GM19463 (cell line): ENCODE measurements at regions not wholly inside any gene's neighbourhood (a gene's known extent, or its start where the extent isn't known, plus 50 kb on each side); places are given as distances from the start of the nearest gene placed in this dataset.
A peak's percentile ranks its signal among the peaks of the same experiment; 100 is the strongest.

ENCODE experiments used
- ATAC-seq: cut with Tn5 transposase; IDR thresholded peaks from one replicate; pipeline ENCODE4 v1.9.1; 2021; ENCODE audit warnings: mild to moderate bottlenecking, moderate library complexity; ENCODE audit not compliant: unreplicated experiment

DNA sequence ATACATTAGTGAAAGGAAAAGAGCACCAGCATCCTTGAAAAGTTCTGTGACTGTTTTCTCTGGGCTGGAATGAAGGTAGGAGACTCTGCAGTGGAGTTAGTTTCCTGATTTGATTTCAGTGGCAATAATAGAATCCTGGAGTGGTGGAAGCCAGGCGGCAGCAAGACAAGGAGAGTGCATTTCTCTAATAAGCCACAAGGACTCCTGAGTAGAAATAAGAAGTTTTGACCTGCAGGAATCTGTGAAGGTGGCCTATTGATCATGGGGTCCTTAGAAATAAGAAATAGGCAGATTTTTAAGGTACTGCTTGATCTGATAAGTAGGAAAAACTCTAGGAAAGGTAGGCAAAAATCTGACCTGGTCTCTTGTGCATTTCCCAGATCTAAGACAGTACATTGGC, 68.4 kb upstream of the ELOVL5 start:
- no peak for ATAC-seq

DNA sequence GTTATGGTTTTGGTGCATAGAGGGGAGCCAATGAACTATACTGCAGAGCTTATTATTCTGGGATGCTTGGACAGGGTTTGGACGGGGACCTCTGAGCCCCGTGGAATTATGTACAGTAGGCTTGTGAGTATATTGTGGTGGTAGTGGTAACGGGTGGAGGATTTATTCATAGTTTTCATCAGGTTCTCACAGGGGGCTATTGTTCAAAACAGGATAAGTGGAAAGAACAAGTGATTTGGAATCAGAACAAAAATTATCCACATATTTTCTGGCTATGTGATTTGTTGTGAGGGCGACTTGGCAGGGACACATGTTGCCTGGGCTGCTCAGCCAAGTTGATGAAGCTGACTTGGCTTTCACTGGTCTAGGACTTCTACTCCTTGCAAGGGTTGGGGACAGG, 64.6 kb upstream of the ELOVL5 start:
- no peak for ATAC-seq

DNA sequence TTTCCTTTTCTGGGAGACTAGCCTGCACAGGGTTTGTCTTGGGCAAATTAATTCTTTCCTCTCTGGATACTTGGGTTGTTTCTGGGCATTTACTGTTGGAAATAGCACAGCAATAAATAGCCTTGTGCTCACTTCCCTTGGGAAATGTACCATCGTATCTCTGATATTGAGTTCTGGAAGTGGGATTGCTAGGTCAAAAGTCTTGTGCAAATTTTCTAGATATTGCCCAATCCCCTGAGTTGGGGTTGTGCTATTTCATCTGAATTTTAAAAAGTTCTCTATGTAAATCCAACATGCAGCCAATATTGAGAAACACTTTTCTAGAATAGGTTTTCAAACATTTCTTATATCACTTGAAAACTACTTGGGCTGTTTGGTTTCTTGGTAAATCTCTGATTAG, 64.0 kb upstream of the ELOVL5 start:
- no peak for ATAC-seq

DNA sequence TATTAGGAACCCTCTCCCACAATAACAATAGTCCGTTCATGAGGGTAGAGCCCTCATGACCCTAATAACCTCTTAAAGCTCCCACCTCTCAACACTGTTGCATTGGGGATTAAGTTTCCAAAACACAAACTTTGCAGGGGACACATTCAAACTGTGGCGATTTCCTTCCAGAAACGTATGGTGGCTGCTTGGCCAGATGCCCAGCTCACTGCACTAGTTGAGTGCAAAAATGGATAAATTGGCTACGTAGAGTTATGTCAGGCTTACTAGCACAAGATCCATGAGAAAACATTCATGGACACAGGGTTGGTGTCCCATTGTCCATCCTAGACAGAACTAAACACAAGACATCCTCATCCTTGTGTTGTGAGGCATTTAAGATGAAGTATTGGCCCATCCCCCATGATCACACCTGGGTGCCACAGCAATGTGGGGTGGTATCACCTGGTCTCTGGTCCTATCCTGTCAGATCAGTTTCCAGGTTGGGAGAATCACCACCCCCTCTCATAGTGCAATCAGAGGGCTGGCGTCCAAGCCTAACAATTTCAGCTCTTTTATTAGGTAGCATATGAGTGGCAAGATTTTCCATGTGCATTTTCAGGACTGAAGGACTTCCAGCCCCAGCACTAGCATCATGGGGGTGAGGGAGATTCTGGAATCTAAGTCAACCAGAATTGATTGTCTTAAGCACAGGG, 63.4 kb upstream of the ELOVL5 start:
- no peak for ATAC-seq

DNA sequence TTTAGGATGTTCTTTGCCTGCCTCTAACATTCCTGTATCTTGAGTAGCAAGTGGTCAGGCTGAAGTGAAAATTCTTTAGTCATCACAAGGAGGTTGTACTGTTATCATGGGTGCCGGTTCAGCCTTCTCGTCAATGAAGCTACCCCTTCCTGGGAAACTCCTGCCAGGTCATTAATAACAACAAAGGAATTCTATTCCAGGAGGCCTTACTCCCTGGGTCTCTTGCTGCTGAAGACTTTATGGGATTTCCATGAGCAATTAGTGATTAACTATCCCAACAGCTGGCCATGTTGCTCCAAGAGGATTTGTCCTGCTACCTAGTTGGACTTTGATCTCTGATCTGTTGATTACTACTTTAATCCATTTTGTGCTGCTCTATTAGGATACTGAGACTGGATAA, 62.7 kb upstream of the ELOVL5 start:
- no peak for ATAC-seq

DNA sequence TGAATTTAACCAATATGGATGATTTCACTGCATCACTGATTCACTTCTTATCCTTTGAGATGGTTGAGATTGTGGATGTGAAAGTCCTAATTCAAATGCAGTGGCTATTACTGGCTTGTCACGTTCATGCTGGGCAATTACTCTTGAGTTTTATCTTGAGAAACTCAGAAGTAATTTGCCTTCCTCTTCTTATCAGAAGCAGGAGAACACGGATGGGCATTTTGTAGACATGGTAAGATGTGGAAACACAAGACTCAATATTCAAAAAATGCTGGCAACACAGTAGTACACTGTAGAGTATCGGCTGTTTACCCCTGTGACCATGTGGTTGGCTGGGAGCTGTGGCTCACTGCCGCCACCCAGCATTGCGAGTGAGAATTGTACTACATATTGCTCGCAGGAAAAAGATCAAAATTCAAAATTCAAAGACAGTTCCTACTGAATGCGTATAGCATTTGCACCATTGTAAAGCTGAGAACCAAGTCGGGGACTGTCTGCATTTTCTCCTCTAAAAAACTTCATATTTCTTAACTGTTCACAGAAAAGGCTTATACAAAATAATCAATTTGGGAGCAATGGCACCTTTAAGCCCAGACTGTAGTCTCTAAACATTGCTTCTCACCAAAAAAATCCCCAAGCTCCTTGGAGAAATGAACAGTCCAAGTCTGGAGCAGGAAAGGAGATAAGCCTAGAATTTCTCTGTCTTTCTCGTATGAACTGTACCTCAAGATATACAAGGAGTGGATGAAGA, 61.9 kb upstream of the ELOVL5 start:
- ATAC-seq = peak; percentile 97

DNA sequence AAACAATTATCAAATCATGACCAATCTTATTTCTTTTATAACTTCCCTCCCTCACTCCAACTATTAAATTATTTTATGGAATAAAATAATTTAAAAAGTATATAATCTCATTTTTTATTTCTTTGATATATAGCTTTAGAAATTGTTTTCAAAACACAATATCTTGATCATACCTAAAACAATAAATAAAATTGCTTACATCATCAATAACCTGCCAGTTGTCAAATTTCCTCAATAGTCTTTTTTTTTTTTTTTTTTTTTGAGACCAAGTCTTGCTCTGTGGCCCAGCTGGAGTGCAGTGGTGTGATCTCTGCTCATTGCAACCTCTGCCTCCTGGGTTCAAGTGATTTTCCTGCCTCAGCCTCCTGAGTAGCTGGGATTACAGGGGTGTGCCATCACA, 60.1 kb upstream of the ELOVL5 start:
- ATAC-seq = no peak

DNA sequence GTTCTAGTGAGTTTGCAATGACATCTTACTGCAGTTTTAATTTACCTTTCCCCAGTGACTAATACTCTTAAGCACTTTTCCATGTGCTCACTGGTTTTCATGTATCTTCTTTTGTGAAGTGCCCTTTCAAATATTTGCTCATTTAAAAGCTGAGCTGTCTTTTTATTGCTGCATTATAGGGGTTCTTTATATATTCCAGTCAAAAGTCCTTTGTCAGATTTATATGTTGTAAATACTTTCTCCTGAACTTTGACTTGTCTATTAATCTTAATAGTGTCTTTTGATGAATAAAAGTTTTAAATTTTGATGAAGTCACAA, 50.2 kb upstream of the ELOVL5 start:
- no peak for ATAC-seq

DNA sequence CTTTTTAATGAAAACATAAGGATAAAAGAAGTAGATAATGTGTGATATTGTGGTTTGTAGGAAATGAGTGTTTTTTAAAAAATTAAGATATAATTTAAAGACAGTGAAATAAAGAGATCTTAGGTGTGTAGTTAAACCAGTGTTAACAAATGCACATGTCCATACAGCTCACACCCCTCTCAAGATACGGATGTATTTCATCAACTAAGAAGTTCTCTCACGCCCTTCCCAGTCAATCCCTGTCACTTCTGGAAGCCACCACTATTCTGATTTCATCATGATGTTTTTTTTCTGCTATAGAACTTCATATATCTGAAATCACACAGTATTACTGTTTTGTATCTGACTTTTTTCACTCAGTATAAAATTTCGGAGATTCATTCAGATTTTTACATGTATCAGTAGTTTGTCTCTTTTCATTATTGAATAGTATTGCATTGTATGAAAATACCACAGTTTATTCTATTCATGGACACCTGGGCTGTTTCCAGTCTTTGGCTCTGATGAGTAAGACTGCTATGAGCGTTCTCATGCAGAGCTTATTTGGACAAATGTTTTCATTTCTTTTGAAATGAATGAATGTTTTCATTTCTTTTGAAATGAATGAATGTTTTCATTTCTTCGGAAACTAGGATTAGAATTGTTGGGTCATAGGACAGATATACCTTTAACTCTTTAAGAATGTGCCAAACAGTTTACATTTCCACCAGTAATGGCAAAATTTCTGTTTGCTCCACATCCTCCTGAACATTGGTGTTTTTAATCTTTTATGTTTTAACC, 49.7 kb upstream of the ELOVL5 start:
- no peak for ATAC-seq
